Effector memory CD4-positive, alpha-beta T cell (primary cell): ENCODE measurements at regions not wholly inside any gene's neighbourhood (a gene's known extent, or its start where the extent isn't known, plus 50 kb on each side); places are given as distances from the start of the nearest gene placed in this dataset.

ENCODE experiments used
- DNase-seq, 3 donors: peaks; one replicate each; pipeline ENCODE4 v3.0.0-alpha.2; 2020
- H3K27ac ChIP-seq: 2 replicates; pipeline ENCODE4 v1.7.0; 2013; ENCODE audit warnings: mild to moderate bottlenecking, low read length, moderate library complexity; ENCODE audit not compliant: insufficient read depth, poor library complexity, severe bottlenecking
- H3K27me3 ChIP-seq: replicated peaks from 2 replicates; pipeline ENCODE4 v1.7.0; 2013; ENCODE audit warnings: mild to moderate bottlenecking, low read length; ENCODE audit not compliant: insufficient read depth, control insufficient read depth, poor library complexity, severe bottlenecking
- H3K36me3 ChIP-seq: 2 replicates; pipeline ENCODE4 v1.7.0; 2013; ENCODE audit warnings: mild to moderate bottlenecking, low read length, moderate library complexity; ENCODE audit not compliant: control insufficient read depth, insufficient read depth
- H3K4me1 ChIP-seq: 2 replicates; pipeline ENCODE4 v1.7.0; 2013; ENCODE audit warnings: low read length, mild to moderate bottlenecking; ENCODE audit not compliant: control insufficient read depth, insufficient read depth, poor library complexity, severe bottlenecking
- H3K4me3 ChIP-seq: 2 replicates; pipeline ENCODE4 v1.7.0; 2013; ENCODE audit warnings: low read length, low read depth, mild to moderate bottlenecking; ENCODE audit not compliant: insufficient read depth, poor library complexity, severe bottlenecking
- H3K9me3 ChIP-seq: 2 replicates; pipeline ENCODE4 v1.7.0; 2013; ENCODE audit warnings: mild to moderate bottlenecking, low read length, moderate library complexity; ENCODE audit not compliant: control insufficient read depth

- Histone ChIP-seq H3K9me3 (no peaks in the 10 kb centered on the region), H3K27me3 (no peaks in the 10 kb centered on the region), H3K27ac (no peak overlapping the region), H3K4me1 (no peaks in the 10 kb centered on the region), H3K36me3 (no peaks in the 10 kb centered on the region), H3K4me3 (no peak overlapping the region)
- DNase-seq, result no peak
Measured at GRCh38 chr6:26260725-26261490, 104.1 kb upstream of the BTN3A2 start.

- no peaks in the 10 kb centered on the region for H3K27me3 ChIP-seq
- H3K4me3 ChIP-seq, result no peak overlapping the region
- no peaks in the 10 kb centered on the region for H3K36me3 ChIP-seq
- H3K9me3 ChIP-seq, result no peaks in the 10 kb centered on the region
- no peaks in the 10 kb centered on the region for H3K4me1 ChIP-seq
- no peak overlapping the region for H3K27ac ChIP-seq
- DNase-seq, result no peak
Measured at GRCh38 chr6:26264547-26264946, 100.5 kb upstream of the BTN3A2 start.

GRCh38 chr6:26267083-26267589 lies 97.9 kb upstream of the BTN3A2 start:
- no peak for DNase-seq
- Histone ChIP-seq H3K9me3 (no peaks in the 10 kb centered on the region), H3K27me3 (no peaks in the 10 kb centered on the region), H3K4me3 (no peak overlapping the region), H3K36me3 (no peaks in the 10 kb centered on the region), H3K4me1 (peaks cover 6% of the 10 kb centered on the region), H3K27ac (no peak overlapping the region)

- Histone ChIP-seq H3K27ac (no peak overlapping the region), H3K9me3 (no peaks in the 10 kb centered on the region), H3K36me3 (no peaks in the 10 kb centered on the region), H3K4me3 (no peak overlapping the region), H3K27me3 (no peaks in the 10 kb centered on the region), H3K4me1 (peaks cover 11% of the 10 kb centered on the region)
- no peak for DNase-seq
Measured at GRCh38 chr6:26268659-26269402, 96.2 kb upstream of the BTN3A2 start.

- DNase-seq, result no peak
- no peak overlapping the region for H3K4me3 ChIP-seq
- H3K9me3 ChIP-seq, result no peaks in the 10 kb centered on the region
- H3K27me3 ChIP-seq, result no peaks in the 10 kb centered on the region
- no peak overlapping the region for H3K27ac ChIP-seq
- H3K36me3 ChIP-seq, result no peaks in the 10 kb centered on the region
- H3K4me1 ChIP-seq, result peaks cover 17% of the 10 kb centered on the region
Measured at GRCh38 chr6:26269531-26270485, 95.2 kb upstream of the BTN3A2 start.

GRCh38 chr6:26270486-26270861 lies 94.5 kb upstream of the BTN3A2 start:
- Histone ChIP-seq H3K4me1 (peaks cover 17% of the 10 kb centered on the region), H3K27me3 (no peaks in the 10 kb centered on the region), H3K4me3 (peak overlapping the region; percentile 64), H3K27ac (no peak overlapping the region), H3K9me3 (no peaks in the 10 kb centered on the region), H3K36me3 (no peaks in the 10 kb centered on the region)
- DNase-seq, result no peak

GRCh38 chr6:26270903-26271667 lies 93.9 kb upstream of the BTN3A2 start:
- Histone ChIP-seq H3K27ac (peak overlapping the region; percentile 74), H3K36me3 (no peaks in the 10 kb centered on the region), H3K4me1 (peaks cover 17% of the 10 kb centered on the region), H3K4me3 (peak overlapping the region; percentile 64), H3K27me3 (no peaks in the 10 kb centered on the region), H3K9me3 (no peaks in the 10 kb centered on the region)
- DNase-seq, result peak; percentile 56 to 75 (median 62)

- DNase-seq, result no peak
- peak overlapping the region; percentile 74 for H3K27ac ChIP-seq
Measured at GRCh38 chr6:26271668-26272024, 93.4 kb upstream of the BTN3A2 start.

GRCh38 chr6:26272171-26272637 lies 92.8 kb upstream of the BTN3A2 start:
- no peaks in the 10 kb centered on the region for H3K27me3 ChIP-seq
- DNase-seq, result peak in 2 of 3 donors; percentile 41 to 43
- H3K27ac ChIP-seq, result peak overlapping the region; percentile 74
- H3K4me1 ChIP-seq, result peaks cover 17% of the 10 kb centered on the region
- peak overlapping the region; percentile 64 for H3K4me3 ChIP-seq
- no peaks in the 10 kb centered on the region for H3K36me3 ChIP-seq
- no peaks in the 10 kb centered on the region for H3K9me3 ChIP-seq

More at GRCh38 chr6:26271668-26272024, 93.4 kb upstream of the BTN3A2 start:
- H3K9me3 ChIP-seq, result no peaks in the 10 kb centered on the region
- no peaks in the 10 kb centered on the region for H3K36me3 ChIP-seq
- H3K4me3 ChIP-seq, result peak overlapping the region; percentile 64
- H3K27me3 ChIP-seq, result no peaks in the 10 kb centered on the region
- peaks cover 17% of the 10 kb centered on the region for H3K4me1 ChIP-seq
